Astrocyte (in vitro differentiated cells and primary cell): ENCODE measurements at regions not wholly inside any gene's neighbourhood (a gene's known extent, or its start where the extent isn't known, plus 50 kb on each side); places are given as distances from the start of the nearest gene placed in this dataset.

Source experiments
- DNase-seq: peaks from one replicate; pipeline ENCODE4 v3.0.0-alpha.2; 2010; ENCODE audit warnings: low read depth
- FAIRE-seq: peaks from 2 replicates; lab custom pipeline; 2011; peaks lifted over from hg19 to GRCh38; lab: Jason Lieb, UNC
- H2AFZ ChIP-seq: 2 replicates; pipeline ENCODE4 v1.6.0; 2012; ENCODE audit warnings: low read depth, low read length, inconsistent platforms
- H3K27ac ChIP-seq: 2 replicates; pipeline ENCODE4 v1.5.1; 2011; ENCODE audit warnings: low read depth, low read length, inconsistent platforms
- H3K27me3 ChIP-seq: 2 replicates; pipeline ENCODE4 v1.6.0; 2011; ENCODE audit warnings: low read length, inconsistent platforms; ENCODE audit not compliant: insufficient read depth
- H3K36me3 ChIP-seq: 2 replicates; pipeline ENCODE4 v1.5.1; 2011; ENCODE audit warnings: low read length, inconsistent platforms; ENCODE audit not compliant: insufficient read depth
- H3K4me1 ChIP-seq: 2 replicates; pipeline ENCODE4 v1.5.1; 2011; ENCODE audit warnings: low read length, inconsistent platforms; ENCODE audit not compliant: insufficient read depth
- H3K4me2 ChIP-seq: 2 replicates; pipeline ENCODE4 v1.6.0; 2012; ENCODE audit warnings: low read length, inconsistent platforms
- H3K4me3 ChIP-seq: 2 replicates; pipeline ENCODE4 v1.5.1; 2011; ENCODE audit warnings: low read depth, mild to moderate bottlenecking, low read length, inconsistent platforms; ENCODE audit not compliant: insufficient read depth
- H3K79me2 ChIP-seq: 2 replicates; pipeline ENCODE4 v1.6.0; 2012; ENCODE audit warnings: mild to moderate bottlenecking, low read length, inconsistent platforms; ENCODE audit not compliant: insufficient read depth
- H3K9ac ChIP-seq: 2 replicates; pipeline ENCODE4 v1.6.0; 2012; ENCODE audit warnings: mild to moderate bottlenecking, low read length, inconsistent platforms
- H3K9me3 ChIP-seq: 2 replicates; pipeline ENCODE4 v1.5.1; 2012; ENCODE audit warnings: low read depth, mild to moderate bottlenecking, low read length, inconsistent platforms; ENCODE audit not compliant: insufficient read depth
- H4K20me1 ChIP-seq: 2 replicates; pipeline ENCODE4 v1.6.0; 2012; ENCODE audit warnings: low read length, inconsistent platforms; ENCODE audit not compliant: insufficient read depth
- H3K27ac Mint-ChIP-seq: one replicate; pipeline ENCODE4 v1.8.0; 2021; ENCODE audit warnings: mild to moderate bottlenecking, mixed read lengths; ENCODE audit not compliant: unreplicated experiment
- H3K27me3 Mint-ChIP-seq: one replicate; pipeline ENCODE4 v1.8.0; 2021; ENCODE audit warnings: low read depth, mixed read lengths; ENCODE audit not compliant: unreplicated experiment
- H3K36me3 Mint-ChIP-seq: one replicate; pipeline ENCODE4 v1.8.0; 2021; ENCODE audit warnings: low read depth, mixed read lengths; ENCODE audit not compliant: unreplicated experiment
- H3K4me1 Mint-ChIP-seq: one replicate; pipeline ENCODE4 v1.8.0; 2021; ENCODE audit warnings: low read depth, mixed read lengths; ENCODE audit not compliant: unreplicated experiment
- H3K4me3 Mint-ChIP-seq: one replicate; pipeline ENCODE4 v1.8.0; 2021; ENCODE audit warnings: mild to moderate bottlenecking, moderate library complexity, mixed read lengths; ENCODE audit not compliant: unreplicated experiment
- H3K9me3 Mint-ChIP-seq: one replicate; pipeline ENCODE4 v1.8.0; 2021; ENCODE audit warnings: mild to moderate bottlenecking, mixed read lengths; ENCODE audit not compliant: unreplicated experiment
- EZH2 ChIP-seq: IDR thresholded peaks from 2 replicates; pipeline ENCODE4 v1.6.1; 2012; ENCODE audit warnings: mild to moderate bottlenecking, low read length, inconsistent platforms; ENCODE audit not compliant: insufficient read depth
- TF ChIP-seq, protein P1 (sequence below): IDR thresholded peaks from 2 replicates; pipeline ENCODE4 v1.5.1; 2011; ENCODE audit warnings: low read depth, mild to moderate bottlenecking, inconsistent platforms, low read length, moderate library complexity; ENCODE audit not compliant: insufficient read depth

DNA sequence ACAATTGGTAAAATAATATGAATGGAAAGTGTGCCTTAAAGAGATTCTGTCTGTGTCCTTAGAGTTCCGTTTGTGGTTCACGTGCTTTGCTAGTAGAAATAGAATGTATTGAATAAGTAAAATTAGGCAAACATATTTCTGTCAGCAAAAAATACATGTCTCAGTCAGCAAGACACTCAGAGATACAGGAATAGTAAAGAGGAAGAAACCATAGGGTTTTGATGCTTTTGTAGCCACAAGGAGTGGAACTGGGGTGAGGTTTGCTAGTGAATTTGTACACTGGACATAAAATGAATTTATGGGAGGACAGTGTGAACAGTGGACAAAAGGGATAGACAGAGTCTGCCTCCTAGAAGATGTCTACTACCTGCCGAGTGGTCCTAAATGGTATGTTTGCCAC, 289.2 kb upstream of the NRP1 start:
- TF ChIP-seq EZH2, result no peak
- TF ChIP-seq, protein P1, sequence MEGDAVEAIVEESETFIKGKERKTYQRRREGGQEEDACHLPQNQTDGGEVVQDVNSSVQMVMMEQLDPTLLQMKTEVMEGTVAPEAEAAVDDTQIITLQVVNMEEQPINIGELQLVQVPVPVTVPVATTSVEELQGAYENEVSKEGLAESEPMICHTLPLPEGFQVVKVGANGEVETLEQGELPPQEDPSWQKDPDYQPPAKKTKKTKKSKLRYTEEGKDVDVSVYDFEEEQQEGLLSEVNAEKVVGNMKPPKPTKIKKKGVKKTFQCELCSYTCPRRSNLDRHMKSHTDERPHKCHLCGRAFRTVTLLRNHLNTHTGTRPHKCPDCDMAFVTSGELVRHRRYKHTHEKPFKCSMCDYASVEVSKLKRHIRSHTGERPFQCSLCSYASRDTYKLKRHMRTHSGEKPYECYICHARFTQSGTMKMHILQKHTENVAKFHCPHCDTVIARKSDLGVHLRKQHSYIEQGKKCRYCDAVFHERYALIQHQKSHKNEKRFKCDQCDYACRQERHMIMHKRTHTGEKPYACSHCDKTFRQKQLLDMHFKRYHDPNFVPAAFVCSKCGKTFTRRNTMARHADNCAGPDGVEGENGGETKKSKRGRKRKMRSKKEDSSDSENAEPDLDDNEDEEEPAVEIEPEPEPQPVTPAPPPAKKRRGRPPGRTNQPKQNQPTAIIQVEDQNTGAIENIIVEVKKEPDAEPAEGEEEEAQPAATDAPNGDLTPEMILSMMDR, result no peak
- no peak overlapping the region for H3K27ac ChIP-seq
- Mint-ChIP-seq H3K4me1 (no peaks in the 10 kb centered on the region), H3K4me3 (no peak overlapping the region), H3K9me3 (peaks cover 5% of the 10 kb centered on the region), H3K27me3 (peaks cover 35% of the 10 kb centered on the region), H3K36me3 (no peaks in the 10 kb centered on the region), H3K27ac (no peak overlapping the region)
- FAIRE-seq (no peak), DNase-seq (no peak)
- H3K36me3 ChIP-seq, result no peaks in the 10 kb centered on the region
- no peaks in the 10 kb centered on the region for H4K20me1 ChIP-seq
- no peaks in the 10 kb centered on the region for H3K27me3 ChIP-seq
- H3K79me2 ChIP-seq, result no peaks in the 10 kb centered on the region
- no peak overlapping the region for H3K4me2 ChIP-seq
- no peaks in the 10 kb centered on the region for H3K4me1 ChIP-seq
- no peak overlapping the region for H3K4me3 ChIP-seq
- no peak overlapping the region for H2AFZ ChIP-seq
- H3K9ac ChIP-seq, result no peak overlapping the region
- no peaks in the 10 kb centered on the region for H3K9me3 ChIP-seq

DNA sequence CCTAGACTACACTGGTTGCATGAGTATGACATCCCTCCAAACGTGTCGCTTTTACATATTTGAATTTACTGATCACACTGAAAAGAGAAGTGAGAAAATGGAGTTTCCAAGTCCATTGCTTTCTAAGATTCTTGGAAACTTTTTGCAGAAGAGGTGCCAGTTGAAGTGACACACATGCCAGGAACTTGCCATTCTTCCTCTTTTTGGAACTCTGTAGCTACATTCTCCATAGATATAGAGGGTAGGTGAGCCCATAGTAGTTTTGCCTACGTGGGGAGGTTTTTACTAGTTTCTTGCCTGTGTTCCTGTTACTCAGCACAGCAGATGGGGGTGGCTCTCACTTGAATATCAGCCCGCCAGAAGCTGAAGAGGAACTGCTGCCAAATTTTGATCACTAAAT, 286.6 kb upstream of the NRP1 start:
- no peaks in the 10 kb centered on the region for H3K4me1 ChIP-seq
- Mint-ChIP-seq H3K4me1 (peaks cover 3% of the 10 kb centered on the region), H3K27me3 (peaks cover 20% of the 10 kb centered on the region), H3K9me3 (peaks cover 5% of the 10 kb centered on the region), H3K4me3 (no peak overlapping the region), H3K36me3 (no peaks in the 10 kb centered on the region), H3K27ac (no peak overlapping the region)
- no peaks in the 10 kb centered on the region for H3K79me2 ChIP-seq
- no peak for FAIRE-seq
- H3K9ac ChIP-seq, result no peak overlapping the region
- no peak overlapping the region for H3K4me3 ChIP-seq
- DNase-seq, result no peak
- no peaks in the 10 kb centered on the region for H4K20me1 ChIP-seq
- TF ChIP-seq, protein P1, result no peak
- TF ChIP-seq EZH2, result no peak
- no peak overlapping the region for H3K27ac ChIP-seq
- no peak overlapping the region for H2AFZ ChIP-seq
- H3K9me3 ChIP-seq, result no peaks in the 10 kb centered on the region
- no peak overlapping the region for H3K4me2 ChIP-seq
- no peaks in the 10 kb centered on the region for H3K36me3 ChIP-seq
- no peaks in the 10 kb centered on the region for H3K27me3 ChIP-seq

- no peaks in the 10 kb centered on the region for H3K36me3 Mint-ChIP-seq
- no peak for FAIRE-seq
- Histone ChIP-seq H3K79me2 (no peaks in the 10 kb centered on the region), H4K20me1 (no peaks in the 10 kb centered on the region), H3K4me3 (no peak overlapping the region), H3K27me3 (no peaks in the 10 kb centered on the region), H3K4me2 (no peak overlapping the region), H3K36me3 (no peaks in the 10 kb centered on the region), H3K27ac (no peak overlapping the region), H3K9ac (no peak overlapping the region), H3K4me1 (no peaks in the 10 kb centered on the region), H3K9me3 (no peaks in the 10 kb centered on the region), H2AFZ (no peak overlapping the region)
- no peak overlapping the region for H3K27ac Mint-ChIP-seq
- peaks cover 4% of the 10 kb centered on the region for H3K9me3 Mint-ChIP-seq
- no peak overlapping the region for H3K4me3 Mint-ChIP-seq
- DNase-seq, result no peak
- H3K27me3 Mint-ChIP-seq, result peaks cover 12% of the 10 kb centered on the region
- no peak for TF ChIP-seq EZH2
- TF ChIP-seq, protein P1, result no peak
- H3K4me1 Mint-ChIP-seq, result peaks cover 3% of the 10 kb centered on the region
Measured at GRCh38 chr10:33618196-33618595, 283.7 kb upstream of the NRP1 start.
